GM10266 (cell line): ENCODE measurements at regions not wholly inside any gene's neighbourhood (a gene's known extent, or its start where the extent isn't known, plus 50 kb on each side); places are given as distances from the start of the nearest gene placed in this dataset.

Experiments
- DNase-seq: peaks from one replicate; pipeline ENCODE4 v3.0.0; 2012; ENCODE audit errors: extremely low spot score
- TF ChIP-seq, protein P1 (sequence below): IDR thresholded peaks from 2 replicates; pipeline ENCODE4 v1.5.1; 2012; ENCODE audit warnings: mild to moderate bottlenecking, low read depth; ENCODE audit not compliant: control insufficient read depth, insufficient read depth; ENCODE audit errors: missing control alignments

DNA sequence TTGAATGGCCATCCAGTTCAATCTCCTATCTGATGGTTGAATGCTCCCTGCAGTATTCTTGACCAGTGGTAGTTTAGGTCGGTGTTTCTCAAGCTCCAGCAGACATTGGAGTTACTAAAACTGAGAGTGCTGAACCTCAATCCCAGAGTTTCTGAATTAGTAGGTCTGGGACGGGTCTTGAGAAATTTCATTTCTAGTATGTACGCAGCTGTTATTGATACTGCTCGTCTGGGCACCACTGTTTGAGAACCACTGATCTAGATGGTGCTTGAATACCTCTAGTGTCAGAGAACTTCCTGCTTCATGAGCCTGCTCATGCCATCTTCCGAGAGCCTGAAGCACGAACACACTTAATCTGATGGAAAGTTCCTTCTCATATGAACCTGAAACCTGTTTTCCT, 99.4 kb upstream of the CREB5 start:
- DNase-seq, result no peak
- TF ChIP-seq, protein P1, sequence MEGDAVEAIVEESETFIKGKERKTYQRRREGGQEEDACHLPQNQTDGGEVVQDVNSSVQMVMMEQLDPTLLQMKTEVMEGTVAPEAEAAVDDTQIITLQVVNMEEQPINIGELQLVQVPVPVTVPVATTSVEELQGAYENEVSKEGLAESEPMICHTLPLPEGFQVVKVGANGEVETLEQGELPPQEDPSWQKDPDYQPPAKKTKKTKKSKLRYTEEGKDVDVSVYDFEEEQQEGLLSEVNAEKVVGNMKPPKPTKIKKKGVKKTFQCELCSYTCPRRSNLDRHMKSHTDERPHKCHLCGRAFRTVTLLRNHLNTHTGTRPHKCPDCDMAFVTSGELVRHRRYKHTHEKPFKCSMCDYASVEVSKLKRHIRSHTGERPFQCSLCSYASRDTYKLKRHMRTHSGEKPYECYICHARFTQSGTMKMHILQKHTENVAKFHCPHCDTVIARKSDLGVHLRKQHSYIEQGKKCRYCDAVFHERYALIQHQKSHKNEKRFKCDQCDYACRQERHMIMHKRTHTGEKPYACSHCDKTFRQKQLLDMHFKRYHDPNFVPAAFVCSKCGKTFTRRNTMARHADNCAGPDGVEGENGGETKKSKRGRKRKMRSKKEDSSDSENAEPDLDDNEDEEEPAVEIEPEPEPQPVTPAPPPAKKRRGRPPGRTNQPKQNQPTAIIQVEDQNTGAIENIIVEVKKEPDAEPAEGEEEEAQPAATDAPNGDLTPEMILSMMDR, result no peak

DNA sequence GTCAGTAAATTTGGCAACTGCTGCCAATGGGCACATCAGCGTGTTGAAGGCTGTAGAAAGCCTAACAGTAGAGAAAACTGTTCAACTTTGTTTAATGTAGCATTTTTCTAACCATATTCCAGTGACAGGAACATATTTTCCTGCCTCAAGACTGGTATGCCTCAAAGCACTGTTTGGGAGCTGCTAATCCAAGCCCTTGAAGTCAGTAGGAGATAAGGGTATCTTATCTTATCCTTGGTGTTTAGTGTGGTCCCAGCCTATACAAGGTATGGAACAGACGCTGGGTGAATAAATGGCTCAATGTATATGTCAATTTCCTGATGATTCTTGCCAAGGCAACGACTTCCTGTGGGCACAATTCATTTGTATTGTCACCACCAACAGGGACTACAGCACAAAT, 97.5 kb upstream of the CREB5 start:
- no peak for DNase-seq
- TF ChIP-seq, protein P1, result no peak

DNA sequence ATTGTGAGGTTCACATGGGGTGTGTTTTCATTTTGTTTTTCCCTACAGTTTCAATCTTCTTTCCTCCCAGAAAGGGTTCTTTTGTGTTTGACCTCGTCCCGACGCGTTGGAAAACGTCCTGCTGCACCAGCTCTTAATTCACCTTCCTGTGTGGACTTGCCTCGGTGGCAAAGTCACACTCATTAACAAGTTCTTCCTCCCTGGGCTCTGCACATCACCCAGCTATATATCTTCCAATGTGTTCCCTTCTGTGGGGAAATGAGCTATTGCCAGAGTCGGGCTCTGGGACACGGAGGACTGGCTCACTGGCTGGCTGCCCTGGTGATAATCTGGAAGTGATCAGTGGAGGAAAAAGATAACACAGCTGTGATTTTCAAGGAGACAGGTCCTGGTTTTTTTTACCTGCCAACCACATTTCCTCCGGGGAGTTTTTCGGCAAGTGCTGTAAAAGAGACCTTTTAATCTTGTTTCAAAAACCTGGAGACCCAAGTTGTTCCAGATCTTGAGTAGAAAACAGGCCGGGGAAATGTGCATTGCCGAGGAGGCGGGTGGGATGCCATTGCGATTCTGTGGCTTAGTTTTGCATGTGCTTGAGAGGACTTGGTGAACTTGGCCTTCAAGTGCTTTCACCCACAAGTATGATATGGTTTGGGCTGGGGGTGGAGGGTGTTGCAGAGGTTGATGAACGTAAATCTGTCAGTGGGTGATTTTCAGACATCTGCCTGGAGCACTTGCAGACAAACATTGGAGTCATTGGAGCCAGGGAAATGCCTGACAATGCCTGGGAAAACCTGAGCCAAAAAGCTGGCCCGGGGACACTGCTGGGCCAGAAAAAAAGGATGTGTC, 96.5 kb upstream of the CREB5 start:
- no peak for DNase-seq

DNA sequence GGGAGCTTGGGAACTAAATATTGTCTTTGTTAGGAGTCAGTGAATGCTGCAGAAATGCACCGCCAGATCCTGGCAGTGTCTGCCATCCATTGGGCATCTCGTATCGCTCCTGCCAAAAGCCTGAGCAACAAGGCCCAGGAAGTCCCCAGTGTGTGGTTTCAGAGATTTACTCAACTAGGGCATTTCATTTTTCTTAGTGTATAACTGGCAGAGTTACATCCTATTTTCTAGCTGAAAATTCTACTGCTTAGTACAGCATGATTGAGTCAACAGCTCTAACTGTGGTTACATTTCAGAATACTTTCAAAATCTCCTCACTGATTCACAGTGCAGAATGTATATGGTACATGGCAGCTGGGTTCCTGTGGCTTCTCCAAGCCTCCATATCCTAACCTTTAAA, 95.8 kb upstream of the CREB5 start:
- no peak for DNase-seq
- TF ChIP-seq, protein P1, result no peak

More for the DNA sequence above, 96.5 kb upstream of the CREB5 start:
- TF ChIP-seq, protein P1, result no peak

DNA sequence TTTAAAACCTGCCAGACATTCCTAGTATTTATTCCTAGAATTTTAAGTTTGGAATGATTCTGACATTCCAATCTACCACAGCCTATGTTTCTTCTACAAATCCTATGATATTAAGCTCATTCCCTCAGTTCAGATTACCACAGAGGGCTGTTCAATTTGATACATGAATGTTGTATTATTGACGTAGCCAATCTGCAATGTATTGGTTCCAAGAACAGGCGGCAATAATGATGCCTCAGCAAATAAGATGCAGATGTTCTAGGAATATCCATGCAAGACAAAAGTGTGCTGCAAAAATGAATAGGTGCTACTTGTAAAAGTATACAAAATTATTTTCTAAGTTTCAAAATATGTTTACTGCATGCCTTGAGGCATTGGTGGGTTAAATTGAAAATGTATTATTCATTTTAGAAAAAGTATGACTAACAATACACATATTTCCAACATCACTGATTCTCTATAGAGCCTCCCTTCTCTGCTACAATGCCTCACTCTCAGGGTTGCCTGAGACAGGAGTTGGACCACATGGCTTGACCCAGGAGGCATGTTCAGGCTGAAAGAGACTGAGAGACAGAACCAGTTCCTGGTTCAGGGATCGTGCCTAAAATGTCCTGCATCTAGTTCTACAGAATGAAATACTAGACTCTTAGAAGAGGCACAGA, 94.1 kb upstream of the CREB5 start:
- TF ChIP-seq, protein P1, result no peak
- DNase-seq, result no peak

DNA sequence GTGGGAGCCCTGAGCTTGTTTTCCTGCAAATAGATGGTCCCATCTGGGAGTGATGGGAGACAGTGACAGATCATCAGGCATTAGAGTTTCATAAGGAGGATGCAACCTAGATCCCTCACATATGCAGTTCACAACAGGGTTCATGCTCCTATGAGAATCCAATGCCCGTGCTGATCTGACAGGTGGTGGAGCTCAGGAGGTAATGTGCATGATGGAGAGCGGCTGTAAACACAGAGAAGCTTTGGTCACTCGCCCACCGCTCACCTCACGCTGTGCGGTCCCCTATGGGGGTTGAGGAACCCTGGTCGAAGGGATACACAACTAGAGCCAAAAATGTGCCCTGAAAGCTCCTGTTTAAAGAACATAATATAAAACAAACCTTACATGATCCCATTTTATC, 88.5 kb upstream of the CREB5 start:
- no peak for DNase-seq
- TF ChIP-seq, protein P1, result no peak

DNA sequence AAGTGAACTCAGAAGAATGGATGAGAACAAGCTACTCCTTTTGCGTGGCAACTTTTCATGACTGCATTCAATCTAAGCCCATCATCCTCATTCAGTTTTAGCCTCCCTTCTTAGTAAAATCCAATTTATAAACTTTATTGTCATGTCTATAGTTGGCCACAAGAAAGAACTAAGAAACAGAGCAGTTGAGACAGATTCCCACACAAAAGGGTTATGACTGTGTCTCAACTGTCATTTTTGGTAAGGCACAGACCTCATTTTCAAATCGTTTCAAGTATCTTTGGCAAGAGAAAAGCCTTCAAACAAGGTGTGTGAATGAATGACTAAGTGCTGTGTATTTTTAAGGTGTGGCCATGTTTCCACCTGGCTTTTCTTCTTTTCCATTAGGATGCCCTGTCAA, 84.2 kb upstream of the CREB5 start:
- DNase-seq, result no peak
- TF ChIP-seq, protein P1, result no peak
